Mucosa of rectum (tissue), 2 donors: ENCODE measurements at regions not wholly inside any gene's neighbourhood (a gene's known extent, or its start where the extent isn't known, plus 50 kb on each side); places are given as distances from the start of the nearest gene placed in this dataset.
"Not testable (repeated sequence)": the region's sequence is repeated elsewhere in the genome, so short reads cannot be mapped to it uniquely, and the experiment has no call there.

Experiments used
- H3K27ac ChIP-seq, 2 donors: one replicate each; pipeline ENCODE4 v1.7.0; 2013; ENCODE audit warnings: inconsistent platforms in 2 of 2, low read depth in 2 of 2, low read length in 2 of 2
- H3K27me3 ChIP-seq, 2 donors: one replicate each; pipeline ENCODE4 v1.7.0; 2013; ENCODE audit warnings: low read length in 2 of 2; ENCODE audit not compliant: control insufficient read depth in 2 of 2, insufficient read depth in 2 of 2
- H3K36me3 ChIP-seq, 2 donors: one replicate each; pipeline ENCODE4 v1.7.0; 2013; ENCODE audit warnings: low read length in 2 of 2; ENCODE audit not compliant: control insufficient read depth in 2 of 2, insufficient read depth in 2 of 2
- H3K4me1 ChIP-seq, 2 donors: one replicate each; pipeline ENCODE4 v1.7.0; 2013; ENCODE audit warnings: low read length in 2 of 2, mild to moderate bottlenecking in 1 of 2; ENCODE audit not compliant: control insufficient read depth in 2 of 2, insufficient read depth in 2 of 2
- H3K4me3 ChIP-seq, 2 donors: one replicate each; pipeline ENCODE4 v1.7.0; 2013; ENCODE audit warnings: low read length in 2 of 2
- H3K9ac ChIP-seq, 2 donors: one replicate each; pipeline ENCODE4 v1.7.0; 2013; ENCODE audit warnings: low read length in 2 of 2, low read depth in 1 of 2, mild to moderate bottlenecking in 1 of 2
- H3K9me3 ChIP-seq, 2 donors: one replicate each; pipeline ENCODE4 v1.7.0; 2013; ENCODE audit warnings: low read length in 2 of 2; ENCODE audit not compliant: control insufficient read depth in 2 of 2
- donor health status: healthy.
- donor health status: Normal muscosa, but diverticular disease.

- H3K27me3 ChIP-seq: no peaks in the 10 kb centered on the region
- no peaks in the 10 kb centered on the region for H3K9me3 ChIP-seq
- no peak overlapping the region for H3K4me3 ChIP-seq
- no peak overlapping the region for H3K9ac ChIP-seq
- H3K27ac ChIP-seq: no peak overlapping the region
- no peaks in the 10 kb centered on the region for H3K4me1 ChIP-seq
- H3K36me3 ChIP-seq: no peaks in the 10 kb centered on the region
These were observed 77.4 kb downstream of the DISP1 start for GRCh38 chr1:222892137-222892769.

- Histone ChIP-seq H3K4me3 (no peak overlapping the region), H3K27me3 (no peaks in the 10 kb centered on the region), H3K36me3 (no peaks in the 10 kb centered on the region), H3K27ac (no peak overlapping the region), H3K4me1 (peaks cover 0 to 3% of the 10 kb centered on the region in 2 donors), H3K9ac (no peak overlapping the region), H3K9me3 (no peaks in the 10 kb centered on the region)
These were observed 78.4 kb downstream of the DISP1 start for GRCh38 chr1:222893255-222893654.

- Histone ChIP-seq H3K27me3 (no peaks in the 10 kb centered on the region), H3K36me3 (no peaks in the 10 kb centered on the region), H3K9me3 (no peaks in the 10 kb centered on the region), H3K4me3 (no peak overlapping the region), H3K4me1 (peaks cover 0 to 3% of the 10 kb centered on the region in 2 donors), H3K9ac (no peak overlapping the region), H3K27ac (no peak overlapping the region)
These were observed 79.5 kb downstream of the DISP1 start for GRCh38 chr1:222894331-222894730.

DNA sequence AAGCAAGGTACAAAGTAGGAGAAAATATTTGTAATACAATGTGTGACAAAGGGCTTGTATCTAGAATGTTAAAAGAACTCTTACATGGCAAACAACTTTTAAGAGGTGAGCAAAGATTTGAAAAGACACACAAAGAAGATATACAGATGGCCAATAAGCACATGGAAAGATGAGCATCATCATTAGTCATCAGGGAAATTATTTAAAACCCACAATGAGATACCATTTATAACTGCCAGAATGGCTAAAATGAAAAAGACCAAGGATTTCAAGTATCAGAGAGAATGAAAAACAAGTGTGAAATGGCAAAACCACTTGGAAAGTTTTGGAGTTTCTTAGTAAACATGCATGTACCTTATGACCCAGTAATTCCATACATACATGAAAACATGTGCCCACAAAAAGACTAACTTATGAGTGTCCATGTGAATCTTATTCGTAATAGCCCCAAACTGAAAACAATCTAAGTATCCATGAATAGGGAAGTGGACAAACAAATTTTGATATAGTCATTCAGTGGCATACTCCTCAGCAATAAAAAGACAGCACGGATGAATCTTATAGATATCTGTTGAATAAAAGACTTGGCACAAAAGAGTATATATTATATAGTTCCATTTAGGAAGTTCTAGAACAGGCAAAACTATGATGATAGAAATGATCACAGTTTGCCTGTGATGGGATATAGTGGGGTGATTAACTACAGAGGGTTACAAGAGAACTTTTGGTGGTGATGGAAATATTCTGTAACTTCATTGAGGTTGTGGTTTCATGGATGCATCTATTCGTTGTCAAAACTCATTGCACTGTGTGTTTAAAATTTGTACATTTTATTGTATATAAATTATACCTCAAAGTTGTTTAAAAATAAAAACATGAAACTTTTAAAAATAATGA is 82.0 kb downstream of the DISP1 start:
- Histone ChIP-seq H3K9me3 (no peaks in the 10 kb centered on the region), H3K4me1 (peaks cover 0 to 3% of the 10 kb centered on the region in 2 donors), H3K4me3 (peak overlapping the region; percentile 35 to 42), H3K9ac (no peak overlapping the region), H3K27ac (no peak overlapping the region), H3K27me3 (no peaks in the 10 kb centered on the region), H3K36me3 (no peaks in the 10 kb centered on the region)

DNA sequence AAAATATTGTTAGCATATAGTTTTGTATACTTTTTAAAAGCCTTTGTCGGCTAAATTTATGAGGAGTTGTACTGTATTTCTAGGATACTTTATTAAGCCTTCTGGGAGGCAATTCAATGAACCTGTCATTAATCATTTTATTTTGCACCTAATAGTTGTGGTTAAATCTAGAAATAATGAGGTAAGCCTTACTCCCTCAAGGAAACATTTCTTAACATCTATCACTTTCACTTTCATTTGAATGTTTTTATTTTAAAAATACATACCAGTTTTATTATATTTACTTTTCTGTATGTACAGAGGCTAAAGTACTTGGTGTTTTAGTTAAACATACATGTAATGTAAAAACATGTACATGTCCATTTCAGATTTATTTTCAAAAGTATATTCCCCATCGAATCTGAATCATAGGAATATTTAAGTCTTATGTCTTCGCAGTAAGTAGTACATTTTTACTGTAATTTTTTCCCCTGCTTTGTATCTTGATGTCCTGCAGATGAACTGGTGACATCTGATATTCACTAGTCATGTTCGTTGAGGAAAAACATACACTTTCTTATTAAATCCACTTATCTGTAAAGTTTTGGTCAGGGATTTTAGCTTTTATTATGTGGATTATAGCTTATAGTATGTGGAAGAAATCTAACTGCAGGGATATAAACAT is 82.8 kb downstream of the DISP1 start:
- no peaks in the 10 kb centered on the region for H3K36me3 ChIP-seq
- peaks cover 0 to 3% of the 10 kb centered on the region in 2 donors for H3K4me1 ChIP-seq
- H3K9ac ChIP-seq: no peak overlapping the region
- H3K4me3 ChIP-seq: peak overlapping the region; percentile 35 to 42
- no peaks in the 10 kb centered on the region for H3K9me3 ChIP-seq
- no peaks in the 10 kb centered on the region for H3K27me3 ChIP-seq
- H3K27ac ChIP-seq: peak overlapping the region in 1 of 2 donors; percentile 54

DNA sequence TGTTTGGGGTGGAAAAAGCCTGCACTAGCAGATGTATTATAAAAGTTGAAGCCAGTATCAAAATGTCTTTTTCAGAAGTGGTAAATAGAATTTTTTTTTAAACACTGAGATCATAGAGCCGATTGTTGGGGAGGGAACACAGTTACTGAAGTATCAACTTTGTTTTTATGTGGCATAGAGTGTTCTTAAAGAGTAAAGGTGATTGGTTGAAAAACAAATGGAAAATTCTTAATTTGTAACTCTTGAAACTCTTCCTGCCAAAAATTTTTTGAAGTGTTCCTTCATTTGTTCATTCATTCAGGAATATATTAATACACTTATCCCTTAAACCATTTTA is 83.3 kb downstream of the DISP1 start:
- Histone ChIP-seq H3K4me1 (peaks cover 0 to 3% of the 10 kb centered on the region in 2 donors), H3K4me3 (peak overlapping the region in 1 of 2 donors; percentile 35), H3K9me3 (no peaks in the 10 kb centered on the region), H3K9ac (no peak overlapping the region), H3K27me3 (no peaks in the 10 kb centered on the region), H3K36me3 (no peaks in the 10 kb centered on the region), H3K27ac (peak overlapping the region in 1 of 2 donors; percentile 54)

DNA sequence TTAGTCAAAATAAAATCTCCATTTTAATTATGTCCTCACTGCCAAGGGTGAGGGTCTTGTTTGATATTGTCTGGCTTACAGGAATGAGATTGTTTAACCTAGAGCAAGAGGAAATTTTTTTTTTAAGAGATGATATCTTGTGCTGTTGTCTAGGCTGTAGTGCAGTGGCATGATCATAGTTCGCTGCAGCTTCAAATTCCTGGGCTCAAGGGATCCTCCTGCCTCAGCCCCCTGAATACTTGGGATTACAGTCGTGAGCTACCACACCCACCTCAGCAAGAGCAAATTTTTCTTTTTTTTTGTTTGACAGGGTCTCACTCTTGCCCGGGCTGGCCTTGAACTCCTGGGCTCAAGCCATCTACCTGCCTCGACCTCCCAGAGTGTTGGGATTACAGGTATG is 84.6 kb downstream of the DISP1 start:
- H3K4me1 ChIP-seq: peaks cover 0 to 3% of the 10 kb centered on the region in 2 donors
- H3K9me3 ChIP-seq: no peaks in the 10 kb centered on the region
- H3K27me3 ChIP-seq: no peaks in the 10 kb centered on the region
- H3K4me3 ChIP-seq: no peak overlapping the region
- no peak overlapping the region for H3K27ac ChIP-seq
- no peak overlapping the region for H3K9ac ChIP-seq
- H3K36me3 ChIP-seq: no peaks in the 10 kb centered on the region

DNA sequence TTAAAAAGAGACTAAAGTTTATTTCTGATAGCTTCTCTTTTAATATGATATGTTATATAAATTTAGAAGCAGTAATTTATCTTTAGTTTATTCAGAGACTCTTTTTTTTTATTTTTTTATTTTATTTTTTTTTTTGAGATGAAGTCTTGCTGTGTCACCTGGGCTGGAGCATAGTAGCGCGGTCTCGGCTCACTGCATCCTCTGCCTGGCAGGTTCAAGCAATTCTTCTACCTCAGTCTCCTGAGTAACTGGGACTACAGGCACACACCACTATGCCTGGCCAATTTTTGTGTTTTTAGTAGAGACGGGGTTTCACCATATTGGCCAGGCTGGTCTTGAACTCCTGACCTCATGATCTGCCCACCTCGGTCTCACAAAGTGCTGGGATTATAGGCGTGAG is 89.6 kb downstream of the DISP1 start:
- H3K4me1 ChIP-seq: no peaks in the 10 kb centered on the region
- no peak overlapping the region for H3K27ac ChIP-seq
- no peaks in the 10 kb centered on the region for H3K36me3 ChIP-seq
- H3K9ac ChIP-seq: no peak overlapping the region
- no peak overlapping the region for H3K4me3 ChIP-seq
- H3K9me3 ChIP-seq: no peaks in the 10 kb centered on the region
- no peaks in the 10 kb centered on the region for H3K27me3 ChIP-seq

- H3K36me3 ChIP-seq: no peaks in the 10 kb centered on the region
- no peaks in the 10 kb centered on the region for H3K27me3 ChIP-seq
- H3K4me3 ChIP-seq: no peak overlapping the region
- H3K9ac ChIP-seq: no peak overlapping the region
- H3K4me1 ChIP-seq: no peaks in the 10 kb centered on the region
- H3K27ac ChIP-seq: no peak overlapping the region
- H3K9me3 ChIP-seq: no peaks in the 10 kb centered on the region
These were observed 90.3 kb downstream of the DISP1 start for GRCh38 chr1:222905151-222905550.

- not testable (repeated sequence) for H3K4me3 ChIP-seq, H3K9ac ChIP-seq, H3K36me3 ChIP-seq, H3K27me3 ChIP-seq, H3K4me1 ChIP-seq, H3K27ac ChIP-seq, H3K9me3 ChIP-seq
These were observed 91.5 kb downstream of the DISP1 start for GRCh38 chr1:222906271-222906739.
